Loucy (cell line): ENCODE measurements at regions not wholly inside any gene's neighbourhood (a gene's known extent, or its start where the extent isn't known, plus 50 kb on each side); places are given as distances from the start of the nearest gene placed in this dataset.

Source experiments
- CTCF ChIP-seq: fragments of 200-600 bp; sonication (generic); conservative IDR thresholded peaks from 2 replicates; pipeline ENCODE4 v1.5.1; 2014; ENCODE audit warnings: mild to moderate bottlenecking, antibody characterized with exemption, low read length
- EZH2phosphoT487 ChIP-seq: fragments of 200-600 bp; IDR thresholded peaks from 2 replicates; pipeline ENCODE4 v1.6.1; 2018; ENCODE audit warnings: antibody characterized with exemption, mild to moderate bottlenecking, moderate library complexity, borderline replicate concordance

- TF ChIP-seq CTCF = no peak
- TF ChIP-seq EZH2phosphoT487 = no peak
These were observed 652.1 kb downstream of the ANKRD50 start for GRCh38 chr4:124060261-124060918.
